K562 (cell line): ENCODE measurements at regions not wholly inside any gene's neighbourhood (a gene's known extent, or its start where the extent isn't known, plus 50 kb on each side); places are given as distances from the start of the nearest gene placed in this dataset.

Source experiments
- ATAC-seq: fragments of 200-7000 bp; cut with Tn5 transposase; 3 replicates; pipeline ENCODE4 v1.9.1; 2020; ENCODE audit warnings: moderate library complexity
- BruUV-seq: library from RNA; stranded (reverse); fragments of 400-500 nt; replicated peaks from 2 replicates; lab custom pipeline; 2021; lab: Mats Ljungman, UMichigan
- CTCF ChIA-PET: fragments of 300-600 bp; formaldehyde crosslinking; extraction: SDS; loops from one replicate; lab custom pipeline; 2021; ENCODE audit warnings: low intra/inter-chr PET ratio; lab: Yijun Ruan, JAX
- POLR2A ChIA-PET: fragments of 300-600, 350-650 bp; sonication (Branson Sonifier 250); formaldehyde crosslinking; extraction: SDS; loops from one replicate; lab custom pipeline; 2021; ENCODE audit warnings: antibody characterized with exemption, inconsistent platforms; lab: Yijun Ruan, JAX
- DNase-seq, 4 experiments: peaks; one replicate each; pipeline versions ENCODE4 v3.0.0 to v3.0.0-alpha.2; 2011 to 2018; ENCODE audit warnings: low spot score in 3 of 4, mixed read lengths in 3 of 4; ENCODE audit errors: extremely low read depth in 1 of 4
- FAIRE-seq: peaks from 2 replicates; lab custom pipeline; 2011; peaks lifted over from hg19 to GRCh38; lab: Jason Lieb, UNC
- H2AFZ ChIP-seq: 2 replicates; pipeline ENCODE4 v1.6.0; 2011; ENCODE audit warnings: low read depth, low read length, control low read depth, inconsistent platforms
- H3K27ac ChIP-seq: fragments of 200-600 bp; 3 replicates; pipeline ENCODE4 v1.8.0; 2011; ENCODE audit warnings: low read depth, mild to moderate bottlenecking, control low read depth, inconsistent platforms, low read length, moderate library complexity, mixed read lengths; ENCODE audit errors: extremely low read depth
- H3K27me3 ChIP-seq, 2 experiments: fragments of 300-600 bp in 1 of 2; 2 replicates in 1 of 2; 3 replicates in 1 of 2; pipeline versions ENCODE4 v1.6.0 to v1.8.0; 2011; ENCODE audit warnings: inconsistent platforms in 2 of 2, low read length in 2 of 2, mild to moderate bottlenecking in 1 of 2, mixed read lengths in 1 of 2, moderate library complexity in 1 of 2; ENCODE audit not compliant: control insufficient read depth in 2 of 2, insufficient read depth in 2 of 2
- H3K36me3 ChIP-seq: fragments of 300-600 bp; 3 replicates; pipeline ENCODE4 v1.8.0; 2011; ENCODE audit warnings: mild to moderate bottlenecking, low read length, inconsistent platforms; ENCODE audit not compliant: control insufficient read depth, insufficient read depth
- H3K4me1 ChIP-seq, 2 experiments: fragments of 200-600 bp in 1 of 2; replicated peaks in 1 of 2; 2 replicates in 1 of 2; 3 replicates in 1 of 2; pipeline versions ENCODE4 v1.5.1 to v1.8.0; 2011; ENCODE audit warnings: inconsistent platforms in 2 of 2, low read length in 2 of 2, mild to moderate bottlenecking in 1 of 2, mixed read lengths in 1 of 2, moderate library complexity in 1 of 2; ENCODE audit not compliant: control insufficient read depth in 2 of 2, insufficient read depth in 2 of 2
- H3K4me2 ChIP-seq: 2 replicates; pipeline ENCODE4 v1.6.1; 2011; ENCODE audit warnings: low read length, control low read depth, inconsistent platforms, mixed read lengths; ENCODE audit not compliant: insufficient read depth
- H3K4me3 ChIP-seq: fragments of 200-600 bp; sonication (generic), shearing (Covaris generic); 2 replicates; pipeline ENCODE4 v1.5.1; 2016; ENCODE audit warnings: control low read depth, inconsistent platforms
- H3K79me2 ChIP-seq: fragments of 200-600 bp; 3 replicates; pipeline ENCODE4 v1.8.0; 2011; ENCODE audit warnings: low read length, inconsistent platforms; ENCODE audit not compliant: control insufficient read depth, insufficient read depth
- H3K9ac ChIP-seq, 2 experiments: 2 replicates each; pipeline versions ENCODE4 v1.6.0 to v1.6.1; 2011; ENCODE audit warnings: low read depth in 2 of 2, low read length in 2 of 2, control low read depth in 1 of 2, inconsistent platforms in 1 of 2, mild to moderate bottlenecking in 1 of 2, mixed read lengths in 1 of 2; ENCODE audit not compliant: insufficient read depth in 1 of 2
- H3K9me1 ChIP-seq: one replicate; pipeline ENCODE4 v1.6.0; 2011; ENCODE audit warnings: inconsistent platforms, mild to moderate bottlenecking, low read length, moderate library complexity; ENCODE audit not compliant: control insufficient read depth, insufficient read depth
- H3K9me3 ChIP-seq: replicated peaks from 2 replicates; pipeline ENCODE4 v1.5.1; 2011; ENCODE audit warnings: low read depth, low read length, inconsistent platforms; ENCODE audit not compliant: control insufficient read depth, insufficient read depth
- H4K20me1 ChIP-seq: replicated peaks from 2 replicates; pipeline ENCODE4 v1.6.1; 2011; ENCODE audit warnings: low read length, inconsistent platforms, mixed read lengths; ENCODE audit not compliant: control insufficient read depth, insufficient read depth
- CAMTA2 ChIP-seq: fragments of 250-450 bp; sonication (Bioruptor Pico); conservative IDR thresholded peaks from 2 replicates; pipeline ENCODE4 v1.5.1; 2022
- HMBOX1 ChIP-seq: sonication (generic); IDR thresholded peaks from 2 replicates; pipeline ENCODE4 v1.6.1; 2016
- PPARD ChIP-seq: fragments of 250-450 bp; sonication (Bioruptor Pico); IDR thresholded peaks from 2 replicates; pipeline ENCODE4 v1.8.0; 2022; ENCODE audit warnings: inconsistent platforms, mild to moderate bottlenecking, moderate library complexity
- SIN3B ChIP-seq: fragments of 450-650 bp; IDR thresholded peaks from 2 replicates; pipeline ENCODE4 v1.6.1; 2017; ENCODE audit warnings: low read depth, mild to moderate bottlenecking, moderate library complexity
- ZNF695 ChIP-seq: fragments of 450-650 bp; formaldehyde crosslinking; IDR thresholded peaks from 2 replicates; pipeline ENCODE4 v1.4.0; 2020; ENCODE audit warnings: mild to moderate bottlenecking, moderate library complexity
- in situ Hi-C: fragments of 300-500 bp; cut with MboI; formaldehyde crosslinking; loops from 4 replicates; pipeline ENCODE4 v1.15.0; 2018; ENCODE audit warnings: inconsistent platforms, mixed read lengths
- intact Hi-C: fragments of 100-400 bp; cut with micrococcal nuclease; formaldehyde crosslinking; loops from 2 replicates; pipeline ENCODE4 v1.14.2; 2022
- TF ChIP-seq, protein P1 (sequence below): IDR thresholded peaks from 2 replicates; pipeline ENCODE4 v1.6.1; 2012; ENCODE audit warnings: low read depth, low read length, improper control_type of control experiment, borderline replicate concordance

DNA sequence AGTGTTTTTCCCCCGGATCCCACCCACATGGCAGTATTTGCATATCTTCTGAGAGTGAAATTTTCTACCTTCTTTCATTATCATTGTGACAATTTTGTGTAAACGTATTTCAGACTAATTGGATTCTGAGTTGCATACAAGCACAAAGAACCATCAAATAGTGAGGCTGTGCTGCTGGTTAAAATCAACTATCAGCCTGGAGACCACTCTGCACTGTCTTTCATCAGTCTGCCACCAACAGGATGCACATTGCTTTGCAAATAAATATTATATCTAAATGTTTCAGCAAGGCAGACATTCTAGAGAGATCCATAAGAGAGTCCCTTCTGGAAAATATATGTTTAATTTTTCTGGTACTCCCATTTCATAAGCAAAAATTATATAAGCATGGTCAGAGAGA is 851.8 kb downstream of the XPNPEP1 start (continued):
- TF ChIP-seq HMBOX1 (no peak), PPARD (CRISPR knock-in tag) (no peak), SIN3B (no peak)

GRCh38 chr10:109070492-109070891 is 852.8 kb downstream of the XPNPEP1 start:
- DNase-seq (no peak), ATAC-seq (no peak), FAIRE-seq (no peak)
- Histone ChIP-seq H3K36me3 (no peaks in the 10 kb centered on the region), H3K27me3 (no peaks in the 10 kb centered on the region), H3K4me1 (no peaks in the 10 kb centered on the region), H3K9ac (no peak overlapping the region), H3K79me2 (no peaks in the 10 kb centered on the region), H3K27ac (no peak overlapping the region), H3K4me2 (no peak overlapping the region), H4K20me1 (no peaks in the 10 kb centered on the region), H3K9me3 (no peaks in the 10 kb centered on the region), H3K4me3 (no peak overlapping the region), H3K9me1 (no peaks in the 10 kb centered on the region), H2AFZ (no peak overlapping the region)
- ChIA-PET CTCF (no interaction called here), POLR2A (no interaction called here)
- no peak for TF ChIP-seq ZNF695 (CRISPR knock-in tag)
- TF ChIP-seq, protein P1, sequence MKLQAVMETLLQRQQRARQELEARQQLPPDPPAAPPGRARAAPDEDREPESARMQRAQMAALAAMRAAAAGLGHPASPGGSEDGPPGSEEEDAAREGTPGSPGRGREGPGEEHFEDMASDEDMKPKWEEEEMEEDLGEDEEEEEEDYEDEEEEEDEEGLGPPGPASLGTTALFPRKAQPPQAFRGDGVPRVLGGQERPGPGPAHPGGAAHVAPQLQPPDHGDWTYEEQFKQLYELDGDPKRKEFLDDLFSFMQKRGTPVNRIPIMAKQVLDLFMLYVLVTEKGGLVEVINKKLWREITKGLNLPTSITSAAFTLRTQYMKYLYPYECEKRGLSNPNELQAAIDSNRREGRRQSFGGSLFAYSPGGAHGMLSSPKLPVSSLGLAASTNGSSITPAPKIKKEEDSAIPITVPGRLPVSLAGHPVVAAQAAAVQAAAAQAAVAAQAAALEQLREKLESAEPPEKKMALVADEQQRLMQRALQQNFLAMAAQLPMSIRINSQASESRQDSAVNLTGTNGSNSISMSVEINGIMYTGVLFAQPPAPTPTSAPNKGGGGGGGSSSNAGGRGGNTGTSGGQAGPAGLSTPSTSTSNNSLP, result no peak
- no peak for TF ChIP-seq CAMTA2
- in situ Hi-C loops, result no loop called here
- intact Hi-C loops, result no loop called here
- no TSS peak for BruUV-seq
